Naive B cell (primary cell): ENCODE measurements at regions not wholly inside any gene's neighbourhood (a gene's known extent, or its start where the extent isn't known, plus 50 kb on each side); places are given as distances from the start of the nearest gene placed in this dataset.
"Not testable (repeated sequence)": the region's sequence is repeated elsewhere in the genome, so short reads cannot be mapped to it uniquely, and the experiment has no call there.

Experiments
- ATAC-seq, 2 donors: fragments of 150-1000 bp; cut with Tn5 transposase; 2 replicates each; pipeline ENCODE4 v1.10.0; 2021; ENCODE audit warnings: low read depth in 2 of 2, mild to moderate bottlenecking in 2 of 2, moderate library complexity in 2 of 2
- DNase-seq: peaks from one replicate; pipeline ENCODE4 v3.0.0; 2022
- H3K27ac Mint-ChIP-seq, 6 donors: one replicate each; pipeline ENCODE4 v1.8.0; 2020 to 2022; ENCODE audit warnings: mild to moderate bottlenecking in 6 of 6, mixed read lengths in 6 of 6, moderate library complexity in 5 of 6, inconsistent platforms in 2 of 6
- H3K27me3 Mint-ChIP-seq, 3 donors: one replicate each; pipeline ENCODE4 v1.8.0; 2021 to 2022; ENCODE audit warnings: mixed read lengths in 3 of 3, mild to moderate bottlenecking in 1 of 3
- H3K36me3 Mint-ChIP-seq, 2 donors: one replicate each; pipeline ENCODE4 v1.8.0; 2020 to 2022; ENCODE audit warnings: mixed read lengths in 2 of 2, inconsistent platforms in 1 of 2, mild to moderate bottlenecking in 1 of 2
- H3K4me1 Mint-ChIP-seq, 3 donors: one replicate each; pipeline ENCODE4 v1.8.0; 2020 to 2022; ENCODE audit warnings: mixed read lengths in 3 of 3, inconsistent platforms in 1 of 3, mild to moderate bottlenecking in 1 of 3, moderate library complexity in 1 of 3
- H3K4me3 Mint-ChIP-seq, 8 donors: one replicate each; pipeline ENCODE4 v1.8.0; 2020 to 2022; ENCODE audit warnings: mild to moderate bottlenecking in 8 of 8, mixed read lengths in 8 of 8, moderate library complexity in 8 of 8, inconsistent platforms in 2 of 8
- H3K9me3 Mint-ChIP-seq, 7 donors: one replicate each; pipeline ENCODE4 v1.8.0; 2020 to 2022; ENCODE audit warnings: mixed read lengths in 7 of 7, mild to moderate bottlenecking in 5 of 7, inconsistent platforms in 2 of 7, moderate library complexity in 1 of 7

DNA sequence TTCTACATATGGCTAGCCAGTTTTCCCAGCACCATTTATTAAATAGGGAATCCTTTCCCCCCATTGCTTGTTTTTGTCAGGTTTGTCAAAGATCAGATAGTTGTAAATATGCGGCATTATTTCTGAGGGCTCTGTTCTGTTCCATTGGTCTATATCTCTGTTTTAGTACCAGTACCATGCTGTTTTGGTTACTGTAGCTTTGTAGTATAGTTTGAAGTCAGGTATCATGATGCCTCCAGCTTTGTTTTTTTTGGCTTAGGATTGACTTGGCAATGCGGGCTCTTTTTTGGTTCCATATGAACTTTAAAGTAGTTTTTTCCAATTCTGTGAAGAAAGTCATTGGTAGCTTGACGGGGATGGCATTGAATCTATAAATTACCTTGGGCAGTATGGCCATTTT is 60.0 kb upstream of the GPC3 start:
- peaks cover 0 to 15% (median 11%) of the 10 kb centered on the region in 7 donors for H3K9me3 Mint-ChIP-seq
- not testable (repeated sequence) for ATAC-seq, H3K27me3 Mint-ChIP-seq, H3K4me3 Mint-ChIP-seq, H3K27ac Mint-ChIP-seq, H3K36me3 Mint-ChIP-seq, H3K4me1 Mint-ChIP-seq, DNase-seq

DNA sequence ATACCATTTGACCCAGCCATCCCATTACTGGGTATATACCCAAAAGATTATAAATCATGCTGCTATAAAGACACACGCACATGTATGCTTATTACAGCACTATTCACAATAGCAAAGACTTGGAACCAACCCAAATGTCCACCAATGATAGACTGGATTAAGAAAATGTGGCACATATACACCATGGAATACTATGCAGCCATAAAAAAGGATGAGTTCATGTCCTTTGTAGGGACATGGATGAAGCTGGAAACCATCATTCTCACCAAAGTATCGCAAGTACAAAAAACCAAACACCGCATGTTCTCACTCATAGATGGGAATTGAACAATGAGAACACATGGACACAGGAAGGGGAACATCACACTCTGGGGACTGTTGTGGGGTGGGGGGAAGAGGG is 81.7 kb upstream of the GPC3 start:
- H3K36me3 Mint-ChIP-seq, result not testable (repeated sequence)

DNA sequence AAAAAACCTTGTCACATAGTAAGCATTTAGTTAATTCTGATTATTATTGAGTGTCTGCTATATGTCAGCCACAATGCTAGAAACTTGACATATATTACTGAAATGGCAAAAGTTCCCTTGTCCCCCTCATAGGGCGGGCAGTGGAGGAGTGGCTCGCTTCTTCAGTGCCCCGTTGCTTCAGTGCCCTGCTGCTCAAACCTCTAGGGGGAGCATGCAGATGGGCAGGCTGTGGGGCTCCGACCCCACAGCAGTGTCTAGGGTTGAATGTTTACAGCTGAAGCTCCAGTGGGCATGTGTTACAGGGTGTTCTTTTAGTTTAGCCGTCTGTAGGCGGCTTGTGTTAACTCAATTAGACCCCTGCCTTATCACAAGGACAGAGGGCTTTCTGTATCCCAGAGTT is 86.5 kb upstream of the GPC3 start:
- not testable (repeated sequence) for H3K4me1 Mint-ChIP-seq, H3K9me3 Mint-ChIP-seq

More for the DNA sequence above, 81.7 kb upstream of the GPC3 start:
- not testable (repeated sequence) for H3K4me1 Mint-ChIP-seq, H3K27ac Mint-ChIP-seq, H3K4me3 Mint-ChIP-seq, ATAC-seq, DNase-seq, H3K9me3 Mint-ChIP-seq
- H3K27me3 Mint-ChIP-seq, result peaks cover 0 to 29% (median 11%) of the 10 kb centered on the region in 3 donors

DNA sequence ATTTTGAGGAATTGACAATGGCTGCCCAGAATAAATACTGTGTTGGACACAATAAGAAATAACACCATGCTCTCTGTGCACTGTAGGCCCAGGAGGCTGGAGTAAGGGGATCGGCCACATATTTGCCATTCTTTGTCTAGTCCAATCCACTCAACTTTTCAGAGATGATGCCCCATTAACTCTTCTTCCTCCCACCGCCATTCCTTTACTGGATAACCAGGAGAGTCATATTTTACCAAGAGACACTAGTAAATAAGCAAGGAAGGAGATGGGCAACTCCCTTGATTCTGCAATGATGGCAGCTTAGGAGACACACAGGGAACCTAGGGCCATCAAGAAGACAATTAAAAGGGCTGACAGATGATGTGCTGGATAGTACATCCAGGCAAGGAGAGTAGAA is 87.9 kb upstream of the GPC3 start:
- no peak overlapping the region for H3K4me3 Mint-ChIP-seq
- peaks cover 0 to 1% (median 0%) of the 10 kb centered on the region in 7 donors for H3K9me3 Mint-ChIP-seq
- H3K36me3 Mint-ChIP-seq, result no peaks in the 10 kb centered on the region
- H3K4me1 Mint-ChIP-seq, result no peaks in the 10 kb centered on the region
- H3K27me3 Mint-ChIP-seq, result peaks cover 0 to 21% (median 12%) of the 10 kb centered on the region in 3 donors
- no peak for DNase-seq
- ATAC-seq, result no peak
- no peak overlapping the region for H3K27ac Mint-ChIP-seq

More for the DNA sequence above, 86.5 kb upstream of the GPC3 start:
- H3K4me3 Mint-ChIP-seq, DNase-seq, H3K27ac Mint-ChIP-seq, H3K36me3 Mint-ChIP-seq, ATAC-seq: not testable (repeated sequence)
- H3K27me3 Mint-ChIP-seq, result peaks cover 0 to 20% (median 5%) of the 10 kb centered on the region in 3 donors

DNA sequence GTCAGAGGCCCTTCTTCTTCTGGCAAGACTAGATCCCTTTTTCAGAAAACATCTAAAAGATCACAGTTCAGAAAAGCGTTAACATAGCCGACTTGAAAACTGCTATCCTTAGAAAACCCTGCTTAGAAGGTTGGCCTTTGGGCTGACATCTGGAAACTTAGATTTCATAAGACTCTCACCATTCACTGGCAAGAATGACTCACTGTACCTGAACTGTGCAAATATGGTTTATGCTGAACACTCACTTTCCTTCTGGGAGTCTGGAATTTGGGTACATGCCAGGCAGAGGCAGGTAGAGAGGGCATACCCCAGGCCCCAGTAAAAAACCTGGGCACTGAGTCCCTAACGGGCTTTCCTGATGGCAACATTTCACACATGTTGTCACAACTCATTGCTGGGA is 88.8 kb upstream of the GPC3 start:
- Mint-ChIP-seq H3K4me1 (no peaks in the 10 kb centered on the region), H3K27me3 (peaks cover 0 to 27% (median 18%) of the 10 kb centered on the region in 3 donors)

DNA sequence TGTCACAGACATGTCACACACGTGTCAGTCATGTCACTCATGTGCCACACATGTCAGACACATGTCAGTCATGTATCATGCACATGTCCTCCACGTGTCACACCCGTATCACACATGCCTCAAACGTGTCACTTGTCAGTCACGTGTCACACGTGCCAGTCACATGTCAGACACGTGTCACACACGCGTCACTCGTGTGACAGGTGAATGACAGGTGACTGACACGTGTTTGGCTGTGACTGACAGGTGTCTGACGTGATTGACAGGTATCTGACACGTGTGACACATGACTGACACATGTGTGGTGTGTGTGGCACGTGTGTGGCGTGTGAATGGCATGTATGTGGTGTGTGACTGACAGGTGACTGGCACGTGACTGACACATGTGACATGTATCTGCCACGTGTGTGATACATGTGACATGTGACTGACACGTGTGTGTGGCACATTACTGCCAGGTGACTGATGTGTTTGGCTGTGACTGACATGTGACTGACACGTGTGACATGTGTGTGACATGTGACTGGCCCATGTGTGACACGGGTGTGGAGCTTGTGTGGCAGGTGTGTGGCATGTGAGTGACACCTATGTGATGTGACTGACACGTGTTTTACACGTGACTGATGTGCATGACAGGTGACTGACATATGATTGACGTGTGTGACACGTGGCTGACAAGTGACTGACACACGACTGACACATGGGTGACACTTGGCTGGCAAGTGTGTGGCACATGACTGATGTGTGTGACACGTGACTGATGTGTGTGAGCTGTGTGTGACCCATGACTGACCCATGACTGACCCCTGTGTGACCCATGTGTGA is 90.7 kb upstream of the GPC3 start:
- Mint-ChIP-seq H3K4me1 (no peaks in the 10 kb centered on the region), H3K27me3 (peaks cover 3 to 21% (median 20%) of the 10 kb centered on the region in 3 donors)

More for the DNA sequence above, 88.8 kb upstream of the GPC3 start:
- no peak for DNase-seq
- Mint-ChIP-seq H3K36me3 (no peaks in the 10 kb centered on the region), H3K27ac (no peak overlapping the region), H3K9me3 (peaks cover 0 to 8% (median 0%) of the 10 kb centered on the region in 7 donors), H3K4me3 (no peak overlapping the region)
- no peak for ATAC-seq

DNA sequence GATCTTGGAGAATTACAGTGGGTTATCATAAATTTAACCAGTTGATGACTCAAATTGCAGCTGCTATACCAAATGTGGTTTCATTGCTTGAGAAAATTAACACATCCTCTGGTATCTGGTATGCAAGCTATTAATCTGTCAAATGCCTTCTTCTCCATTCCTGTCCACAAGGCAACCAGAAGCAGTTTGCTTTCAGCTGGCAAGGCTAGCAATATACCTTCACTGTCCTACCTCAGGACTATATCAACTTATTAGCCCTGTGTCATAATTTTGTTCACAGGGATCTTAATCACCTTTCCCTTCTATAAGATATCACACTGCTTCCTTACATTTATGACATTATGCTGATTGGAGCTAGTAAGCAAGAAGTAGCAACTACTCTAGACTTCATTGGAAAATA is 110.0 kb upstream of the GPC3 start:
- no peaks in the 10 kb centered on the region for H3K4me1 Mint-ChIP-seq
- no peak overlapping the region for H3K4me3 Mint-ChIP-seq
- no peak overlapping the region for H3K27ac Mint-ChIP-seq
- ATAC-seq (no peak), DNase-seq (no peak)
- H3K27me3 Mint-ChIP-seq, result no peaks in the 10 kb centered on the region
- no peaks in the 10 kb centered on the region for H3K36me3 Mint-ChIP-seq
- H3K9me3 Mint-ChIP-seq, result peaks cover 0 to 7% (median 5%) of the 10 kb centered on the region in 7 donors

More for the DNA sequence above, 90.7 kb upstream of the GPC3 start:
- no peak overlapping the region for H3K27ac Mint-ChIP-seq
- H3K9me3 Mint-ChIP-seq, result peaks cover 0 to 11% (median 1%) of the 10 kb centered on the region in 7 donors
- DNase-seq, result no peak
- no peaks in the 10 kb centered on the region for H3K36me3 Mint-ChIP-seq
- no peak for ATAC-seq
- no peak overlapping the region for H3K4me3 Mint-ChIP-seq

DNA sequence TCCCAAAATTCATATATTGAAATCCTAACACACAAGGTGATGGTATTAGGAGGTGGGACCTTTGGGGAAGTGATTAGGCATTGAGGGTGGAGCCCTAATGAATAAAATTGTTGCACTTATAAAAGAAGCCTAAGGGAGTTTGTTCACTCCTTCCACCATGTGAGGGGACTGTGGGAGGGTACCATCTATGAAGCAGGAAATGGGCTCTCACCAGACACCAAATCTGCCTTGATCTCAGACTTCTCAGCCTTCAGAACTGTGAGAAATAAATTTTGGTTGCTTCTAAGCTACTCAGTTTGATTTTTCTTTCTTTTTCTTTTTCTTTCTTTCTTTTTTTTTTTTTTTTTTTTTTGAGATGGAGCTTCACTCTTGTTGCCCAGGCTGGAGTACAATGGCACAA is 116.2 kb upstream of the GPC3 start:
- H3K4me3 Mint-ChIP-seq, result no peak overlapping the region
- peaks cover 2 to 10% (median 4%) of the 10 kb centered on the region in 7 donors for H3K9me3 Mint-ChIP-seq
- H3K36me3 Mint-ChIP-seq, result no peaks in the 10 kb centered on the region
- DNase-seq (no peak), ATAC-seq (no peak)
- H3K27ac Mint-ChIP-seq, result no peak overlapping the region
- H3K27me3 Mint-ChIP-seq, result no peaks in the 10 kb centered on the region
- no peaks in the 10 kb centered on the region for H3K4me1 Mint-ChIP-seq

DNA sequence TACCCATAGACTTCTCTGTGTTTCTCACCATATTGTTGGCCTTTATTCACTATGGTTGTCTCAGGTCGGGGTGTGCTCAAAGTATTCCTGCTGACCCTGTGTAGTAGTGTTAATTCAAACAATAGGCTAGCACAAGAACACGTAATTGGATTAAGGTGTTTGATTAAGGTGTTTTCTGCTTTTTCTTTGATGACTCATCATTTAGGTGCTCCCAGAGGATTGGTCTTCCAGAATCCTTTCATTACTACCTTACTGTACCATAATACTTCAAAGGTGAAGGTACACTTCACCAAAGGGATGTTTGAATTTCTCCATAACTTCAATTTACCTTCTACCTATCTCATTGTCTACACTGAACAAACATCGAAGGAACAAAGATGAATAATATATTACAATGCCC is 121.7 kb upstream of the CCDC160 start:
- ATAC-seq, result no peak
- no peak overlapping the region for H3K4me3 Mint-ChIP-seq
- no peak for DNase-seq
- no peak overlapping the region for H3K27ac Mint-ChIP-seq
- H3K4me1 Mint-ChIP-seq, result no peaks in the 10 kb centered on the region
- H3K27me3 Mint-ChIP-seq, result peaks cover 5 to 12% (median 12%) of the 10 kb centered on the region in 3 donors
- H3K36me3 Mint-ChIP-seq, result no peaks in the 10 kb centered on the region
- H3K9me3 Mint-ChIP-seq, result peaks cover 0 to 6% (median 2%) of the 10 kb centered on the region in 7 donors

DNA sequence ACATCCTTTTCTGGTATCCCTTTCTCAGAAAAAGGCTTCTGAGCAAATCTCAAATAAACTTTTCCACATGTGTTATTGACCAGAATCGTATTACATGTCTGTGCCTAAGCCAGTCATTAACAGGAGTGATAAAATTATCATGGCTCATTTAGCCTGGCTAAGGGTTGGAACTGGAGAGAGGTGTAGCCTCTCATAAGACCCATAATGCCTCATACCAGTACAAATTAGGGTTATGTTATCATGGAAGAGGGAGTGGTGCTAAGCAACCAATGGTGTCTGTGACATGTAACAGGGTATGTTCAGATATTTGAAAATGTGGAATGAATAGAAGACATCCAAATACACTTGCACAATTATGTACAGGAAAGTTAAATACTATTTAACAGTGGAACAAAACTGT is 99.6 kb upstream of the CCDC160 start:
- Mint-ChIP-seq H3K9me3 (peaks cover 0 to 2% (median 0%) of the 10 kb centered on the region in 7 donors), H3K27me3 (peaks cover 8 to 25% (median 10%) of the 10 kb centered on the region in 3 donors), H3K4me1 (no peaks in the 10 kb centered on the region), H3K4me3 (no peak overlapping the region), H3K36me3 (no peaks in the 10 kb centered on the region), H3K27ac (no peak overlapping the region)
- ATAC-seq (no peak), DNase-seq (no peak)

DNA sequence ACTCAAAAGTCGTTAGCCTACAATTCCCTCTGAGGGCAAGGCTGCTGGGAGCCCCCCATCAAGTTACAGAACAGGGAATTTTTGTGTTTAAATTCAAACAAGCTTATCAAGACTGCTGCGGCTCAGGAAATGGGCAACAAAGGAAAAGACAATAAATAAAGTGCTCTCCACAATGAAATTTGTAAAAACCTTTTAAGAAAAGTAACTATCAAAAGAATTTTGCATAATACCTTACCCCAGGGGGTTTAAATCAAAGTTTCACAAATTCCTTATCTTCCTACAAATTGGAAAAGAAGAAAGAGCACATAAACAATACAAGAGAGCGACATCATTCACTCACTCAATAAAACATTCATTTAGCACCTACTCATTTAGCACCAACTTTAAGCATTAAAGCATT is 97.9 kb upstream of the CCDC160 start:
- no peak overlapping the region for H3K4me3 Mint-ChIP-seq
- ATAC-seq, result no peak
- no peak overlapping the region for H3K27ac Mint-ChIP-seq
- H3K9me3 Mint-ChIP-seq, result peaks cover 0 to 2% (median 0%) of the 10 kb centered on the region in 7 donors
- no peak for DNase-seq
- no peaks in the 10 kb centered on the region for H3K4me1 Mint-ChIP-seq
- H3K36me3 Mint-ChIP-seq, result no peaks in the 10 kb centered on the region
- H3K27me3 Mint-ChIP-seq, result peaks cover 8 to 25% (median 10%) of the 10 kb centered on the region in 3 donors

DNA sequence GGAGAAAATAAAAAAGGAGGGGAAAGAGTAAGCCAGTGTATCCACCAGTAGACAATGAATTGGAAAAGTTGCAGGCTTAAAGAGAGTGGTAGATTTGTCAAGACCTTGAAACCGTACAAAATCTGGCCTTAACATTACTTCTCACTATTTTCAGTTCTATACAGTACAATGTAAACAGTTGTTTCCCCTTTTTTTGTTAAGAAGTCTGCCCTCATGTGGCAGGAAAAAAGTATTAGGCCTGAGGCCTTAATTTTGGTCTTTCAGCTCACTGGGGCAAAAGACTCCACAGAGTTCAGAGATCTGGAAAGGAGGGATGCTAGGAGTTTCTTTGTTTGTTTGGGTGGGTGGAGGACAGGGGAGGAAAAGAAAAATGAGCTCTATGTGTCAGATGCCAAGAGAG is 92.8 kb upstream of the CCDC160 start:
- no peaks in the 10 kb centered on the region for H3K4me1 Mint-ChIP-seq
- peaks cover 0 to 11% (median 10%) of the 10 kb centered on the region in 3 donors for H3K27me3 Mint-ChIP-seq
- DNase-seq, result no peak
- no peaks in the 10 kb centered on the region for H3K9me3 Mint-ChIP-seq
- ATAC-seq, result peak; percentile 47 to 48
- no peak overlapping the region for H3K4me3 Mint-ChIP-seq
- H3K36me3 Mint-ChIP-seq, result no peaks in the 10 kb centered on the region
- H3K27ac Mint-ChIP-seq, result peak overlapping the region in 1 of 6 donors; percentile 20

DNA sequence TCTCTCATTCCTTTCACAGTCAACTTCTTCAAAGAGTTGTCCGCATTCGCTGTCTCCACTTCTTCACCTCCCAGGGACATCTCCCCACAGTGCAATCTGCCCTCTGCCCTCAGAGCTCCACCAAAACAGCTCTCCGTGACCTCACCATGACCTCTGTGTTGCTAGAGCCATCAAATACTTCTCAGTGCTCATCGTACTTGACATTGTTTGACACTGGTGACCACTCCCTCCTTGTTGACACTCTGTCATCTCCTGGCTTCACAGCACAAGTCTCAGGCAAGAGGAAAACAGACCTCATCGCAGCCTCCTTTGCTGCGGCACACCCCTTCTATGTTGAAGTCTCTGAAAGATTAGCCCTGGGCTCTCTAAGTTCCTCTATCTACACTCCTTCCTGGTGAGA is 90.5 kb upstream of the CCDC160 start:
- no peaks in the 10 kb centered on the region for H3K4me1 Mint-ChIP-seq
- H3K27ac Mint-ChIP-seq, result no peak overlapping the region
- ATAC-seq (no peak), DNase-seq (no peak)
- no peaks in the 10 kb centered on the region for H3K36me3 Mint-ChIP-seq
- H3K27me3 Mint-ChIP-seq, result no peaks in the 10 kb centered on the region
- no peak overlapping the region for H3K4me3 Mint-ChIP-seq
- H3K9me3 Mint-ChIP-seq, result no peaks in the 10 kb centered on the region

DNA sequence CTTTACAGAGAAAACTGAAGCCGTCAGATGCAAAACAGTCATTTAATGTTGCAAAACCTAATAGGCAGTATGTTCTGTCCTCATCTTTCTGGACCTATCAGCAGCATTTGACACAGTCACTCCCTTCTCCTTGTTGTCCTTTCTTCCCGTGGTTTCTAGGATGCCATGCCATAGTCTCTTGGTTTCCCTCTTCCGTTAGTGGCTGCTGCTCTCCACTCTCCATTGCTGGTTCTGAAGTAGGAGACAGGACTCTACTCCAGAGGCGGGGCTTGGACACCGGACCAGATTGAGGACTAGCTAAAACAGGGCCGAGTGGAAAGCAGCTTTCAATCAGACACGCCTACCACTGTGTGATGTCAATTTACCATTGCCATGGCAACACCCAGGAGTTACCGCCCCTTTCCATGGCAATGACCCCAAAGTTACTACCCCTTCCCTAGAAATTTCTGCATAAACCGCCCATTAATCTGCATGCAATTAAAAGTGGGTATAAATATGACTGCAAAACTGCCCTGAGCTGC is 88.8 kb upstream of the CCDC160 start:
- H3K9me3 Mint-ChIP-seq, result no peaks in the 10 kb centered on the region
- no peaks in the 10 kb centered on the region for H3K27me3 Mint-ChIP-seq
- H3K4me1 Mint-ChIP-seq, result no peaks in the 10 kb centered on the region

More for the DNA sequence above, 88.8 kb upstream of the CCDC160 start:
- DNase-seq (no peak), ATAC-seq (no peak)
- Mint-ChIP-seq H3K27ac (no peak overlapping the region), H3K36me3 (no peaks in the 10 kb centered on the region), H3K4me3 (no peak overlapping the region)
